ENCODE measurements at regions not wholly inside any gene's neighbourhood (a gene's known extent, or its start where the extent isn't known, plus 50 kb on each side); places are given as distances from the start of the nearest gene placed in this dataset.

DNA sequence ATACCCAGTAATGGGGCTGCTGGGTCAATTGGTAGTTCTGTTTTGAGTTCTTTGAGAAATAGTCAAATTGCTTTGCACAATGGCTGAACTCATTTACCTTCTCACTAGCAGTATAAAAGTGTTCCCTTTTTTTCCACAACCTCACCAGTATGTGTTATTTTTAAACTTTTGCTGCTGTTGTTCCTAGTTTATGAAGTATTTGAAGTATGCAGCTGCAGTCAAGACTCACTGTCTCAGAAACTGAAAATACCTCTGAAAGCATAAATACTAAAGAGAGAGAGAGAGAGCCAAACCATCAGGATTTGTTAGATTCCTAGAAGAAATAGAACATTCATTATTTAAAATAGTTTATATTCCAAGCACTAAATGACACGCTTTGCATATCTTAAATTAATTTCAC lies 764.2 kb downstream of the NTRK3 start:
- TF ChIP-seq EP300 (IDR thresholded peaks at IDR 0.05), result no peak
- no peak for TF ChIP-seq POLR2A (IDR thresholded peaks at IDR 0.05)
- TF ChIP-seq, protein P1, sequence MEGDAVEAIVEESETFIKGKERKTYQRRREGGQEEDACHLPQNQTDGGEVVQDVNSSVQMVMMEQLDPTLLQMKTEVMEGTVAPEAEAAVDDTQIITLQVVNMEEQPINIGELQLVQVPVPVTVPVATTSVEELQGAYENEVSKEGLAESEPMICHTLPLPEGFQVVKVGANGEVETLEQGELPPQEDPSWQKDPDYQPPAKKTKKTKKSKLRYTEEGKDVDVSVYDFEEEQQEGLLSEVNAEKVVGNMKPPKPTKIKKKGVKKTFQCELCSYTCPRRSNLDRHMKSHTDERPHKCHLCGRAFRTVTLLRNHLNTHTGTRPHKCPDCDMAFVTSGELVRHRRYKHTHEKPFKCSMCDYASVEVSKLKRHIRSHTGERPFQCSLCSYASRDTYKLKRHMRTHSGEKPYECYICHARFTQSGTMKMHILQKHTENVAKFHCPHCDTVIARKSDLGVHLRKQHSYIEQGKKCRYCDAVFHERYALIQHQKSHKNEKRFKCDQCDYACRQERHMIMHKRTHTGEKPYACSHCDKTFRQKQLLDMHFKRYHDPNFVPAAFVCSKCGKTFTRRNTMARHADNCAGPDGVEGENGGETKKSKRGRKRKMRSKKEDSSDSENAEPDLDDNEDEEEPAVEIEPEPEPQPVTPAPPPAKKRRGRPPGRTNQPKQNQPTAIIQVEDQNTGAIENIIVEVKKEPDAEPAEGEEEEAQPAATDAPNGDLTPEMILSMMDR (IDR thresholded peaks at IDR 0.05), result no peak
- TF ChIP-seq POLR2AphosphoS5 (IDR thresholded peaks at IDR 0.05), result no peak
- 92% methylated on average over 1 of the region's 1 CpG for WGBS
- Histone ChIP-seq H3K27me3 (no peaks in the 10 kb centered on the region), H3K27ac (no peak overlapping the region), H3K9me3 (no peaks in the 10 kb centered on the region), H3K4me3 (no peak overlapping the region), H3K36me3 (no peaks in the 10 kb centered on the region), H3K4me1 (no peaks in the 10 kb centered on the region)
- DNase-seq (ENCODE audit: low spot score in 2 of 2), result no peak

DNA sequence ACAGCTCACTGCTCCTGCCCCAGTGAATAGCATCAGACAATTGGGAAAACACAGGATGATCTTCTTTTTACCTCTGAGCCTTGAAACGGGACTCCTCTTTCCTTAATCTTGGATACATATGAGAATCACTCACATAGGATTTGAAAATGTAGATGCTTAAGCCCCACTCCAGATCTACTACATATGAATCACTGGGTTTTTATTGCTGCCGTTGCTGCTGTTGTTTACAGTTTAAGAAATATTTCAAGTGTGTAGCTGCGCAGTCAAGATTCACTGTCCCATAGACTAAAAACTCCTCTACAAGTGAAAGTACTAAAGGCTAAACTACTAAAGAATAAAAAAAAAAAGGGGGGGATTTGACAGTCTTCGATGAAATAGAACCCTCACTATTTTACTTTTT lies 765.9 kb downstream of the NTRK3 start:
- Histone ChIP-seq H3K9me3 (no peaks in the 10 kb centered on the region), H3K4me3 (no peak overlapping the region), H3K27ac (no peak overlapping the region), H3K4me1 (no peaks in the 10 kb centered on the region), H3K27me3 (no peaks in the 10 kb centered on the region), H3K36me3 (no peaks in the 10 kb centered on the region)
- TF ChIP-seq, protein P1 (IDR thresholded peaks at IDR 0.05), result no peak
- TF ChIP-seq EP300 (IDR thresholded peaks at IDR 0.05), result no peak
- TF ChIP-seq POLR2AphosphoS5 (IDR thresholded peaks at IDR 0.05), result no peak
- no peak for TF ChIP-seq POLR2A (IDR thresholded peaks at IDR 0.05)
- 73% methylated on average over 4 of the region's 4 CpGs for WGBS
- no peak for DNase-seq (ENCODE audit: low spot score in 2 of 2)

DNA sequence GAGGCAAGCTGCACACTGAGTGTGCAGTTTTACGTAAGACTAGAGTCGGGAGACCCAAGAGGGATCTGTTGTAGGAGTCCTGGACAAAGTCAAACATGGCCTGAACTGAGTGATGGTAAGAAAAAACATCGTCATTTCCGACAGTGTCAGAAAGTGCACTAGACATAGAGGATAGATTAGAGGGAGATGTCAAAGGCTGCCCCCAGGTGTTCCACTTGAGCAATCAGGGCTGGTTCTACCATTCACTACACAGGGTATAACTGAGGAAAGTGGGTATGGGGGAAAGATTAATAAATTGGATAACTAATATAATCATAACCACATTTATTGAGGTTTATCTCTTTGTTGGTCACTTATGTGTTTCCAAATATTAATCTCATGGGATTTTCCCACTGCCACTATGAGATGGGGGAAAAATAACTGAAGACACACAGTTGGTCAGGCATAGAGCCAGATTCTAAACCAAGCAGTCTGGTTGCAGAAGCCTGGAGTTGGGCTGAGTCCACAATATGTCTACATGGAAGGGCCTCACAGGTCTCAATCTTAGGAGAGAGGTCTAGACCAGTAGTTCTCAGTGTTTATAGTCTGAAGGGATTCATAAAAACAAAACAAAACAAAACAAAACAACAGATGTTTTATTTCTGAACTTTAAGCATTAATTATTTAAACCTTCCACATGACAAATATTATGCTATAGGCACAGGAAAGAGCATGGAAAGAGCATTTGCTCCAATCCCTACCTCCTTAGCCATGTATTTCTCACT lies 766.5 kb downstream of the NTRK3 start:
- Histone ChIP-seq H3K4me3 (no peak overlapping the region), H3K4me1 (no peaks in the 10 kb centered on the region), H3K27ac (no peak overlapping the region), H3K27me3 (no peaks in the 10 kb centered on the region), H3K9me3 (no peaks in the 10 kb centered on the region), H3K36me3 (no peaks in the 10 kb centered on the region)
- TF ChIP-seq EP300 (IDR thresholded peaks at IDR 0.05), result no peak
- TF ChIP-seq POLR2AphosphoS5 (IDR thresholded peaks at IDR 0.05), result no peak
- TF ChIP-seq, protein P1 (IDR thresholded peaks at IDR 0.05), result no peak
- WGBS, result 70% methylated on average over 4 of the region's 4 CpGs
- DNase-seq (ENCODE audit: low spot score in 2 of 2), result no peak

DNA sequence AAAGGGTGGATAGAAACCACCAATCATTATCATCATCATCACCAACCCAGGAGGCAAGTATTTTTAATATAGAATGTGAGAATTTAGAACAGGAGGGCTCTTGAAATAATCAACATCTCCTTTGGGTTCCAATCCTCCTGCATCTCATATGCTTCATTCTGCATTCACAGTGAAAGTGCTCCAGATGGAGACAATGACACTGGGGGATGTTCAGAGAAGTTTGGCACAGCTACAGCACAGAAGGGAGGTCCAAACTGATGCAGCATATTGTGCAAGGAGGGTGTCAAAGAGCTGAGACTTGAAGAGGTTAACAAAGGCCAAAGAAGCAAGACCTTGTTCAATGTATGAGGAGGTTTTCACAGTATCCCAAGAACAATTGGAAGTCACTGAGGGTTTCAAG lies 767.1 kb downstream of the NTRK3 start:
- no peak for TF ChIP-seq POLR2A (IDR thresholded peaks at IDR 0.05)
- TF ChIP-seq, protein P1 (IDR thresholded peaks at IDR 0.05), result no peak
- Histone ChIP-seq H3K4me1 (no peaks in the 10 kb centered on the region), H3K36me3 (no peaks in the 10 kb centered on the region), H3K27ac (no peak overlapping the region), H3K4me3 (no peak overlapping the region), H3K27me3 (no peaks in the 10 kb centered on the region), H3K9me3 (no peaks in the 10 kb centered on the region)
- DNase-seq (ENCODE audit: low spot score in 2 of 2), result no peak

DNA sequence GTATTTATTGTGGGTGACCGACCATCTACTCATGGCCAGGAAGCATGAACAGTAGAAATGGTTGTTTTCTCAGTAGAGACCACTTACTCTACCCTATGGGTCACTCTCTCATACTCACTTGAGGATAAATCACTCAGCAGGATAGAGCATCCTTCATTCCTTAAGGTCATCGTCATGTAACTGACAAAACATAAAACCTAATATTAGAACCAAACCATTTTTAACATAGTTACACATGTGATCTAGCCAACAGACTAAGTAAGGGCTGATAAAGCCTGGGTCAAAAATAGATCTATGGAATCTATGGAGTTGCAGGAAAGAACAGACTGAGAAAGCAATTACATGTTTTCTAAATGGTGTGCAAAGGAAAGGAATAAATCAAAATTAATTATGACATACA lies 769.1 kb downstream of the NTRK3 start:
- TF ChIP-seq POLR2AphosphoS5 (IDR thresholded peaks at IDR 0.05) (no peak), EP300 (IDR thresholded peaks at IDR 0.05) (no peak), POLR2A (IDR thresholded peaks at IDR 0.05) (no peak)
- TF ChIP-seq, protein P1 (IDR thresholded peaks at IDR 0.05), result no peak
- DNase-seq (ENCODE audit: low spot score in 2 of 2), result no peak
- no peaks in the 10 kb centered on the region for H3K9me3 ChIP-seq
- no peaks in the 10 kb centered on the region for H3K4me1 ChIP-seq
- no peak overlapping the region for H3K27ac ChIP-seq
- no peaks in the 10 kb centered on the region for H3K36me3 ChIP-seq
- H3K4me3 ChIP-seq, result no peak overlapping the region
- 70% methylated on average over 2 of the region's 2 CpGs for WGBS
- no peaks in the 10 kb centered on the region for H3K27me3 ChIP-seq

Data from suprapubic skin (tissue), 4 donors.